GM18907 (cell line): ENCODE measurements at regions not wholly inside any gene's neighbourhood (a gene's known extent, or its start where the extent isn't known, plus 50 kb on each side); places are given as distances from the start of the nearest gene placed in this dataset.
A peak's percentile ranks its signal among the peaks of the same experiment; 100 is the strongest.
"Not testable (repeated sequence)": the region's sequence is repeated elsewhere in the genome, so short reads cannot be mapped to it uniquely, and the experiment has no call there.

Source experiments
- ATAC-seq: cut with Tn5 transposase; IDR thresholded peaks from one replicate; pipeline ENCODE4 v1.9.1; 2021; ENCODE audit warnings: mild to moderate bottlenecking, moderate library complexity; ENCODE audit not compliant: unreplicated experiment

DNA sequence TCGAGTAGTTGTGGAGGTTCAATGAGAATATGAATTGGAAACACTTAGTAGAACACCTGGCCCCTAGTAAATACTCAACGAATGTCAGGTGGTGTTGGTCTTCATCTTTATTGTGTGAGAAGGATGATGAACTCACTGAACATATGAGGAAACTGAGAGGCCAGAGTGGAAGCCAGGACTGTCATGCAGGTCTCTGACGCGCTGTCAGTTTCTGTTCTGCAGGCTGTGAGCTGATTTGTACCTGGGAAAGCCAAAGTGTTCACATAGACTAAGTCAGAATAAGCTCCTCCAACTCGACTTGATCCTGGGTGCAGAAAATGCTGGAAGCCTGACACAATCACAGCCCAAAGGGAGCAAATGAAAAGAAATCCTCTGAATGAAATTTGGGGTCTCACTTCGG lies 222.2 kb downstream of the LY86 start:
- no peak for ATAC-seq

DNA sequence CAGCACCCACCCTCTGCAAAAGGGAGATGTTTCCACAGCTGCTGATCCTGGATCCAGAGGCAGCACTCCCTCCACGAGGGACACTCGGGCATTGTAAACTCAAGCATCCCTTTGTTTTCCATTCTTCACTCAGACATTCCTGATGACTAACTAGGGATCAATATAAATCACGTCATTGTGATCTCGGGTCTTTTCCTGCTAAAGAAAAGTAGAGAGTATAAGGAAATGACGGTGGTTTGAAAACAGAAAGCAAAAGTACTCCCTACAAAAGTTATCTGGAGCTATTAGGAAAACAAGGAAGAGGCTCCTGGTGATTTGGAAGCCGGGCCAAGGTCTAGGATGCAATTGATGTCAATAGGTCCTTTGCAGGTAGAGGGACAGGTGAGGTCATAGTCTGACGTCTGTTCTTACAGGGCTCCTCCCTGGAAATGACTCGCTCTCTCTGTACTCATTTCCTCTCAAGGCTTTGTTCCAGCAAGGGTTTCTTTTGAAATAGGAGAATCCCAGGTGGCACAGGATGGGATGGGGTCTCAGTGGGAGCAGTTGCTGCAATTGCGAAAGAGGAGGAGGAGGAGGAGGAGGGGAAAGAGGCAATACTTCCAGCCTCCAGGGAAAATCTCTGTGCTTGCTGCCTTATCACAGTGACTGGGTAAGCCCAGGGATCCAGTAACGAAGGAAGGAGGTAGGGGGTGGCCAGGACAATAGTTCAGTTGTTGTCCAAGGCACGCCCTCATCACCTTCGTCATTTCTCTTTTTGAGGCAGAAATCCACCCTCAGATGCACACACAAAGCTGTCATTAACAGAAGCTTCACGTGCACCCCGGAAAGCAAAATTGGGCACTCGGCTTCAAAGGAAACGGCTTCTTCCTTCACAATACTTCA lies 222.8 kb downstream of the LY86 start:
- ATAC-seq, result peak; percentile 47

- no peak for ATAC-seq
Observed at GRCh38 chr6:6812427-6812826, 223.9 kb downstream of the LY86 start.

DNA sequence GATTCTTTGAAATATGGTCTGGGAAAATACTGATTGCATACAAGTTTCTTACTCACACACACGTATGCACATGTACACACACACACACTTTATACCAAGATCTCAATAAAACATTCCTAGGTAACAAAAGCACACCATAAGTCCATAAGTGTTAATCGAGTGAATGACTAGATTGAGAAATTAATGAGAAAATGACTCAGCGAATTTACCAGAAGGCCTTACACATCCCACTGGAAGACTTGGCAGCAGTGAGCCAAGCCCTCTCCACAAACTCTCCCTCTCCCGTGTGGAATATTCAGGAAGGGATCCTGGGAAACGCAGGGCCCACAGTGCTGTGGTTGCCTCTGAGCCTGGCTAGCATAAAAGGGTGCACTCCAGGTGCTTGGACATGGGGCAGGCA lies 227.2 kb downstream of the LY86 start:
- no peak for ATAC-seq

- ATAC-seq, result peak; percentile 52
Observed at GRCh38 chr6:6816716-6817115, 228.2 kb downstream of the LY86 start.

- peak; percentile 45 for ATAC-seq
Observed at GRCh38 chr6:6818078-6818639, 229.6 kb downstream of the LY86 start.

DNA sequence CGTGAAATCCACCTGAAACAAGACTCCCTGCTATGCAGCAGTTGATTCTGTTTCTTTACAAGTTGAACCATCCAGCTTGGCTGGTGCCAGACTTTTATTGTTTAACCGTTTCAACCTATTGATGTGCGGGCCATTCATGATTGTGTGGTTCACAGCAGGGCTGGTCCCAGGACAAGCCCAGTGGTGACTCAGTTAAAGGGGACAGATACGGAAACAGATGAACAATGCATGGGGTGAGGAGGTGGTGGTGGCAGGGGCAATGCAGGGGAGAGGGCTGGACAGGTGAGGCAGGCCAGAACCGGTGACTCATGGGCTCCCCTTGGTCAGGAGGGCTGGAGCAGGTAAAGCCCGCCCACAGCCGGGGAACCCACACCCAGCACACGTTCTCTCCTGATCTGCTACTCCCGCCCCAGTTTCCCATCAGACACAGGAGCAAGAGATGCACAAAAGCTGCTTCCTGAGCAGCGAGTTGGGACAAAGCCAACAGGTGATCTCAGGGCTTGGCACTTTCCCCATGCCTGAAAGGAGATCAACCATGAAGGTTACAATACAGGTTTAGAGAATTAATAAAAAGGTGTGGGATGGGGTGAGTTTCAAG lies 232.2 kb downstream of the LY86 start:
- ATAC-seq, result no peak

- no peak for ATAC-seq
Observed at GRCh38 chr6:6821639-6822261, 233.2 kb downstream of the LY86 start.

DNA sequence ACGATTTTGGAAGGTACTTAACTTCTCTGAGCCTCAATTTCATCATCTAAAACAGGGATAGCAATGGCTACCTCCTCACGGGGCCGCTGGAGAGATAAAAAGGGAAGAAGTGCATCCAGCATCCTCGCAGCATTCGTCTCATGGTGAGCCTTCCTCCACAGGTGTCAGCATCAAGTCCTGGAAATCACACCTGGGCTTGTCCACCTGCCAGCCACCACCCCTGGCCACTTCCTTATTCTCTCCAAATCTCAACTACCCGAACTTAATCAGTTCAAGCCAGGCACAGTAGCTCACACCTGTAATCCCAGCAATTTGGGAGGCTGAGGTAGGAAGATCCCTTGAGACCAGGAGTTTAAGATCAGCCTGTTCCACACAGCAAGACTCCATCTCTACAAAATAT lies 234.5 kb downstream of the LY86 start:
- no peak for ATAC-seq

- no peak for ATAC-seq
Observed at GRCh38 chr6:6823568-6824224, 235.2 kb downstream of the LY86 start.

DNA sequence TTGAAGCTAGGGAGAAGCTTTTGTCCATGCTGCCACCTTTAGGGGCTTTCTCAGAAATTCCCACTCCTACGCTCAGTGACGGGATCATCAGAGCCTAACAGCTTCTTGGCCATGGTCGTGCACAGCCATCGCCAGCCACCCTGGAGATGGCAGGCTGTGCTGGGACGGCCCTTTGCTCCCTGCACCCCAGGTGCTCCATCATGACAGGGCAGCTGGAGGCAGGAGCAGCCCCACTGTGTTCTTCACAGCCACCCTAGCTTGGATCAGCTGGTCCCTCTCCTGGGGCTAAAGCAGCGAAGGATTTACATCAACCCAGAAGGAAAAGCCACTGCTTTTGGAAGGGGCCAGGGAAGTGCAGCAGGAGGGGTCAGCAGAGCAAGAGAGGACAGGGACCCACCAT lies 235.9 kb downstream of the LY86 start:
- ATAC-seq, result no peak

- no peak for ATAC-seq
Observed at GRCh38 chr6:6825193-6825784, 236.8 kb downstream of the LY86 start.

GRCh38 chr6:6826095-6826901 lies 237.8 kb downstream of the LY86 start:
- ATAC-seq, result peak; percentile 94

DNA sequence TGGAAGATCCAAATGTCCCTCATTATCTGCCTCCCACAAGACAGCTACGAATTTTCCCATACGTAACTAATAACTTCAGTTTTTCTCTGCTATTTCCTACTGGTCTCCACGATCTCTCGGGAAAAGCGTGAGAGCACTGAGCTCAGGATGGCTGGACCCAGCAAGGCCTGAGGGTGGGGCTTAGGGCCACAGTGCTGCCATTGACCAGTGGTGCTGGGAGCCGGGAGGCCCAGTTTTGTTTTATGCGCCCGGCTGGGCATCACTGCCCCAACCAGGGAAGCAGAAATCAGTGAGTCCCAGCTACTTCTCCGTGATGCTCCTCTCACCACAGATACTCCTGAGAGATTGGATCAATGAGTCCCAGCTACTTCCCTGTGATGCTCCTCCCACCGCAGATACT lies 238.4 kb downstream of the LY86 start:
- no peak for ATAC-seq

DNA sequence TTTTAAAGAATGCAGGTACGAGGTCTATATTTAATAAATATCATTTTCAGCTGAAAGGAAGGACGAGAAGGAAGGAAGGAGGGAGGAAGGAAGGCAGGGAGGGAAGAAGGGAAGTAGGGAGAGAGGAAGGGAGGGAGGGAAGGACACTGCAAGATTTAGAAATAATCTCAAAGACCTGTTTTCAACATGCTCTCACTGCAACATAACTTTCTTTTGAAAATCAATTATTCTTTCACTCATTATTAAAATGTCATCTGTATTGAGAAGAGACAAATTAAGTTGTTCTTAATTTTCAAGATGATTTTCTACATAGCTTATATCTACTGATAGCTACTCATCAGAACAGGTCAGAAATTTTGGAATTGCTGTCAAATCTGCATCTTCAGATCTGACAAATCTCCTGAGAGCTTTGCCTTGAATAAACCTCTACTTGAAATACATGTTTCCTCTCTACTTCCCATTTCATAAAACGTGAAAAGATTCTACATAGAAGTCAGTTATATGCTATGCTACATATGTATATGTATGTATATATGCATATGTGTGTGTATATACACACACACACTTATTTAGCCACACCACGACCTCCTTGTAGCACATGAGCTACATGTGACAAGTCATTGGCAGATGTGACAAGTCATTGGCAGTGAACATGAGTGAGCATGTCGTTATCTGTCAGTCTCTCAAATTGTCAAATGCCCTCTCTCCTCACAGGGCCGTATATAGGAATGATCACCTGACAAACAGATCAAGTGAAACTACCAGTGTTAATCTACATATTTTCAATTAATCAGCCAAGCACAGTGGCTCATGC lies 241.6 kb downstream of the LY86 start:
- no peak for ATAC-seq

DNA sequence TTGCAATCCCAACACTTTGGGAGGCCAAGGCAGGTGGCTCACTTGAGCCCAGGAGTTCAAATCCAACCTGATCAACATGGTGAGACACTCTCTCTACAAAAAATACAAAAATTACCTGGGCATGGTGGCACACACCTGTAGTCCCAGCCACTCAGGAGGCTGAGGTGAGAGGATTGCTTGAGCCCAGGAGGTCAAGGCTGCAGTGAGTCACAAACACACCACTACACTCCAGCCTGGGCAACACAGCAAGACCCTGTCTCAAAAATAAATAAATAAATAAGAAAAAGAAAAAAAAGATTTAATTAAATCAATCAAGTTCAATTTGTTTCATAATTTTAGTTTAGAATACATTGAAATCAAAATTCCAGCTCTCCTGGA lies 242.2 kb downstream of the LY86 start:
- not testable (repeated sequence) for ATAC-seq

GRCh38 chr6:6832439-6832838 lies 243.9 kb downstream of the LY86 start:
- no peak for ATAC-seq

DNA sequence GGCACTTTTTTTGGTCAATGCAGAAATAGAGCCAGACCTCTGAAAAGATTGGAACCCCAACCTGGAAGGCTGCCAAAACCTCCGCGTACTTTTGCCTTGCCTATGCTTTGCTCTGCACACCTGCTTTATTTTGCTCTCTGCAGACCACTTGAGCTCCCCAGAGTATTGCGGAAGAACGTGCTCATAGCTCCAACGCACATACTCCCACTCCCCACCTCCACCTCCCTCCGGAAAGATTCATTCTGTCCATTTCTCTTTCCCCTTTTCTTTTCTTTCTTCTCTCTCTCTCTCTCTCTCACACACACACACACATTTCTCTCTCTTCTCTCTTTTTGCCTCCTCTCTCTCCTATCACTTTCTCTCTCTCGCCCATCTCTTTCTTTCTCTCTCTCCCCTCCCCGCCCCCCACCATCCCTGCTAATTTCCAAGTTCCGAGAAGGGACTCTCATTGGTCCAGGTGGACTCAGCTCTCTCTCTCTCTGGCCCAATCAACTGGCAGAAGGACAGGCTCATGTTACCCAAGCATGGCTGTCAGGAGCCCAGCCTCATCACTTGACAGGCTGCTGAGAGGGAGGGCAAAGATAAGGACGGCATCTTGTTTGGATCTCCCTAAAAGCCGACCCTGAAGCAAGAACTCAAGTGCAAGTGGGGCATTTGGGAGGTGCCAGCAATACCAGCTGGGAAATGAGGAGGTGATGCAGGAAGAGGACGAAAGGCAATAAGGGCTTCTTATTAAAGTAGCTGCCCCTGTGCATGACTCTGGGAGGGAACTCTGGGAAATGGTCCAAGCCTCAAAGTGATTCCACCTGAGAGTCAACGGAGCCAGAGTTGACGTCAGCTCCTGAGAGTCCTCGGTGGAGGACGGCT lies 246.1 kb downstream of the LY86 start:
- ATAC-seq, result no peak

DNA sequence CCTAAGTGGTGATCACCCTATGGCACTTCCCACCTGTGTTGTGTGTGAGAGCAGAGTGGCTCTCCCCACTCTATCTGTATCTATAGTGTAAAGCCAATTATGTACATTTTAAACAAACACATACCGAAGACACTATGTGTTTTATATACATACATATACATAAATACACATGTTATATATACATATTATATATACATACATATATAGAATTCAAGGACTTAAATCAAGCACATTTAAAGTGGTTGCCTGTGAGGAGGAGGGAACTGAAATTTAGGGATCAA lies 246.6 kb downstream of the LY86 start:
- ATAC-seq, result no peak
